ENCODE measurements at regions not wholly inside any gene's neighbourhood (a gene's known extent, or its start where the extent isn't known, plus 50 kb on each side); places are given as distances from the start of the nearest gene placed in this dataset.

- no peak overlapping the region for H3K4me3 Mint-ChIP-seq (ENCODE audit: low read depth, unreplicated experiment)
- intact Hi-C loops (cut with micrococcal nuclease; ENCODE audit: unreplicated experiment), result no loop called here
- no peaks in the 10 kb centered on the region for H3K4me1 Mint-ChIP-seq (ENCODE audit: low read depth, unreplicated experiment)
- CTCF ChIA-PET, result no interaction called here
- no peak overlapping the region for H3K27ac Mint-ChIP-seq (ENCODE audit: unreplicated experiment)
- no peak for TF ChIP-seq CTCF (IDR thresholded peaks at IDR 0.05; ENCODE audit: unreplicated experiment)
- no peak for DNase-seq
- H3K9me3 Mint-ChIP-seq (ENCODE audit: low read depth, unreplicated experiment), result peaks cover 3% of the 10 kb centered on the region
- H3K27me3 Mint-ChIP-seq (ENCODE audit: unreplicated experiment), result no peaks in the 10 kb centered on the region
- BruUV-seq (replicated peaks), result no TSS peak
- no peaks in the 10 kb centered on the region for H3K36me3 Mint-ChIP-seq (ENCODE audit: insufficient read depth, unreplicated experiment)
These were observed 78.9 kb upstream of the COP1 start for GRCh38 chr1:176285996-176286395.

GRCh38 chr1:176271572-176271971 is 64.5 kb upstream of the COP1 start:
- no peaks in the 10 kb centered on the region for H3K36me3 Mint-ChIP-seq (ENCODE audit: insufficient read depth, unreplicated experiment)
- no peaks in the 10 kb centered on the region for H3K9me3 Mint-ChIP-seq (ENCODE audit: low read depth, unreplicated experiment)
- TF ChIP-seq CTCF (IDR thresholded peaks at IDR 0.05; ENCODE audit: unreplicated experiment), result no peak
- intact Hi-C loops (cut with micrococcal nuclease; ENCODE audit: unreplicated experiment), result no loop called here
- no peak overlapping the region for H3K27ac Mint-ChIP-seq (ENCODE audit: unreplicated experiment)
- H3K4me3 Mint-ChIP-seq (ENCODE audit: low read depth, unreplicated experiment), result no peak overlapping the region
- no peak for DNase-seq
- H3K27me3 Mint-ChIP-seq (ENCODE audit: unreplicated experiment), result no peaks in the 10 kb centered on the region
- H3K4me1 Mint-ChIP-seq (ENCODE audit: low read depth, unreplicated experiment), result no peaks in the 10 kb centered on the region
- no TSS peak for BruUV-seq (replicated peaks)
- CTCF ChIA-PET, result no interaction called here
